SK-N-SH treated with all-trans-retinoic acid at 6 μM for 48 hours (cell line): ENCODE measurements at regions not wholly inside any gene's neighbourhood (a gene's known extent, or its start where the extent isn't known, plus 50 kb on each side); places are given as distances from the start of the nearest gene placed in this dataset.

ENCODE experiments used
- ATAC-seq: fragments of 200-7000 bp; cut with Tn5 transposase; 3 replicates; pipeline ENCODE4 v1.9.1; 2020; ENCODE audit warnings: mild to moderate bottlenecking, moderate library complexity
- ARNTL ChIP-seq: fragments of 450-650 bp; formaldehyde crosslinking; IDR thresholded peaks from 2 replicates; pipeline ENCODE4 v1.5.0; 2020; ENCODE audit warnings: low read depth, mild to moderate bottlenecking, moderate library complexity, borderline replicate concordance
- BACH2 ChIP-seq: fragments of 250-450 bp; sonication (Bioruptor Pico); IDR thresholded peaks from 2 replicates; pipeline ENCODE4 v1.9.0; 2021; ENCODE audit warnings: mild to moderate bottlenecking, borderline replicate concordance
- CREB5 ChIP-seq: fragments of 250-450 bp; sonication (Bioruptor Pico); IDR thresholded peaks from 2 replicates; pipeline ENCODE4 v1.5.1; 2020; ENCODE audit warnings: low read depth, mild to moderate bottlenecking, moderate library complexity
- CSDC2 ChIP-seq: fragments of 250-450 bp; sonication (Bioruptor Pico); IDR thresholded peaks from 2 replicates; pipeline ENCODE4 v1.5.0; 2020; ENCODE audit warnings: mild to moderate bottlenecking, moderate library complexity
- CSRNP3 ChIP-seq: fragments of 250-450 bp; sonication (Bioruptor Pico); IDR thresholded peaks from 2 replicates; pipeline ENCODE4 v1.5.1; 2021; ENCODE audit warnings: mild to moderate bottlenecking, moderate library complexity
- ESRRG ChIP-seq: fragments of 250-450 bp; sonication (Bioruptor Pico); IDR thresholded peaks from 2 replicates; pipeline ENCODE4 v1.6.1; 2021; ENCODE audit warnings: mild to moderate bottlenecking
- GLIS3 ChIP-seq: fragments of 250-450 bp; sonication (Bioruptor Pico); IDR thresholded peaks from 2 replicates; pipeline ENCODE4 v1.5.0; 2020; ENCODE audit warnings: mild to moderate bottlenecking, moderate library complexity
- ISL1 ChIP-seq: fragments of 250-450 bp; sonication (Bioruptor Pico); IDR thresholded peaks from 2 replicates; pipeline ENCODE4 v2.1.2; 2022; ENCODE audit warnings: mild to moderate bottlenecking, moderate library complexity
- OSR1 ChIP-seq: fragments of 250-450 bp; sonication (Bioruptor Pico); IDR thresholded peaks from 2 replicates; pipeline ENCODE4 v1.8.0; 2022; ENCODE audit warnings: moderate library complexity, mild to moderate bottlenecking, inconsistent platforms
- PPARA ChIP-seq: fragments of 250-450 bp; sonication (Bioruptor Pico); IDR thresholded peaks from 2 replicates; pipeline ENCODE4 v1.5.0; 2020; ENCODE audit warnings: mild to moderate bottlenecking, borderline replicate concordance
- TCF4 ChIP-seq: fragments of 250-450 bp; sonication (Bioruptor Pico); IDR thresholded peaks from 2 replicates; pipeline ENCODE4 v1.8.0; 2021; ENCODE audit warnings: mild to moderate bottlenecking, moderate library complexity, borderline replicate concordance
- TOX ChIP-seq: fragments of 250-450 bp; sonication (Bioruptor Pico); IDR thresholded peaks from 2 replicates; pipeline ENCODE4 v1.8.0; 2021; ENCODE audit warnings: mild to moderate bottlenecking, moderate library complexity, borderline replicate concordance
- ZC3H10 ChIP-seq: fragments of 250-450 bp; sonication (Bioruptor Pico); IDR thresholded peaks from 2 replicates; pipeline ENCODE4 v1.5.1; 2021; ENCODE audit warnings: mild to moderate bottlenecking, moderate library complexity
- ZFP3 ChIP-seq: fragments of 250-450 bp; sonication (Bioruptor Pico); IDR thresholded peaks from 2 replicates; pipeline ENCODE4 v1.5.0; 2020; ENCODE audit warnings: mild to moderate bottlenecking, moderate library complexity
- ZFP30 ChIP-seq: fragments of 450-650 bp; formaldehyde crosslinking; IDR thresholded peaks from 2 replicates; pipeline ENCODE4 v1.5.0; 2022; ENCODE audit warnings: mild to moderate bottlenecking, moderate library complexity
- ZNF565 ChIP-seq: fragments of 450-650 bp; formaldehyde crosslinking; conservative IDR thresholded peaks from 2 replicates; pipeline ENCODE4 v1.5.0; 2020; ENCODE audit warnings: low read depth, mild to moderate bottlenecking, moderate library complexity
- ZNF70 ChIP-seq: fragments of 450-650 bp; formaldehyde crosslinking; IDR thresholded peaks from 2 replicates; pipeline ENCODE4 v1.5.0; 2020; ENCODE audit warnings: mild to moderate bottlenecking, moderate library complexity
- ZNF8 ChIP-seq: fragments of 450-650 bp; formaldehyde crosslinking; IDR thresholded peaks from 2 replicates; pipeline ENCODE4 v1.5.0; 2020; ENCODE audit warnings: mild to moderate bottlenecking, moderate library complexity
- TF ChIP-seq, protein P1 (sequence below): fragments of 250-450 bp; sonication (Bioruptor Pico); IDR thresholded peaks from 2 replicates; pipeline ENCODE4 v1.8.0; 2021; ENCODE audit warnings: low read depth, mild to moderate bottlenecking, moderate library complexity, borderline replicate concordance
- TF ChIP-seq, protein P2 (sequence below): fragments of 250-450 bp; sonication (Bioruptor Pico); IDR thresholded peaks from 2 replicates; pipeline ENCODE4 v1.8.0; 2020; ENCODE audit warnings: mild to moderate bottlenecking, moderate library complexity, borderline replicate concordance

DNA sequence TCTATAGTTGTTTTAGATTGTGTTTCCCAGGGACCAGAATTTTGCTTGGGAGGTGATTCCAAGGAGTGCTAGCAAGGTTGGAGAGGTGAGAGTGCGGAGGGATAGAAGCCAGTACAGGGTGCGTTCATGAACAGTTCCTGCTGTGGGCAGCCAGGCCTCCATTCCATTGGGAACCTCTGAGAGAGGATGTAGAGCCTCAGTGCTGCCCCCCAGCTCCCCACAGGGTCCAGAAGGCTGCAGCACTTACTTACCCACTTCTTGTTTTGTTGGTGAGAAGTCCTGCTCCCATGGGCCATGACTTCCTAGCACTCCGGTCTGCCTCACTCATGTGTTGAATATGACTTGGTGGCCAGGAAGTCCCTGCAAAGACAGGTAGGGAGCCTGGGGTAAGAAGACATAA, 128.2 kb upstream of the GAS1 start (continued):
- TF ChIP-seq CREB5 (CRISPR knock-in tag): no peak
- TF ChIP-seq, protein P1, sequence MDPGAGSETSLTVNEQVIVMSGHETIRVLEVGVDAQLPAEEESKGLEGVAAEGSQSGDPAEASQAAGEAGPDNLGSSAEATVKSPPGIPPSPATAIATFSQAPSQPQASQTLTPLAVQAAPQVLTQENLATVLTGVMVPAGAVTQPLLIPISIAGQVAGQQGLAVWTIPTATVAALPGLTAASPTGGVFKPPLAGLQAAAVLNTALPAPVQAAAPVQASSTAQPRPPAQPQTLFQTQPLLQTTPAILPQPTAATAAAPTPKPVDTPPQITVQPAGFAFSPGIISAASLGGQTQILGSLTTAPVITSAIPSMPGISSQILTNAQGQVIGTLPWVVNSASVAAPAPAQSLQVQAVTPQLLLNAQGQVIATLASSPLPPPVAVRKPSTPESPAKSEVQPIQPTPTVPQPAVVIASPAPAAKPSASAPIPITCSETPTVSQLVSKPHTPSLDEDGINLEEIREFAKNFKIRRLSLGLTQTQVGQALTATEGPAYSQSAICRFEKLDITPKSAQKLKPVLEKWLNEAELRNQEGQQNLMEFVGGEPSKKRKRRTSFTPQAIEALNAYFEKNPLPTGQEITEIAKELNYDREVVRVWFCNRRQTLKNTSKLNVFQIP (CRISPR knock-in tag): no peak
- TF ChIP-seq CSRNP3 (CRISPR knock-in tag): no peak

GRCh38 chr9:87076825-87077224, 129.5 kb upstream of the GAS1 start:
- TF ChIP-seq ZC3H10 (CRISPR knock-in tag) (no peak), ISL1 (peak; percentile 70), CSDC2 (CRISPR knock-in tag) (no peak), TCF4 (CRISPR knock-in tag) (no peak), OSR1 (no peak), ZFP3 (CRISPR knock-in tag) (no peak), ARNTL (CRISPR knock-in tag) (no peak), TOX (CRISPR knock-in tag) (peak; percentile 46; the same call in 1 of the 2 replicates)
- TF ChIP-seq, protein P2, sequence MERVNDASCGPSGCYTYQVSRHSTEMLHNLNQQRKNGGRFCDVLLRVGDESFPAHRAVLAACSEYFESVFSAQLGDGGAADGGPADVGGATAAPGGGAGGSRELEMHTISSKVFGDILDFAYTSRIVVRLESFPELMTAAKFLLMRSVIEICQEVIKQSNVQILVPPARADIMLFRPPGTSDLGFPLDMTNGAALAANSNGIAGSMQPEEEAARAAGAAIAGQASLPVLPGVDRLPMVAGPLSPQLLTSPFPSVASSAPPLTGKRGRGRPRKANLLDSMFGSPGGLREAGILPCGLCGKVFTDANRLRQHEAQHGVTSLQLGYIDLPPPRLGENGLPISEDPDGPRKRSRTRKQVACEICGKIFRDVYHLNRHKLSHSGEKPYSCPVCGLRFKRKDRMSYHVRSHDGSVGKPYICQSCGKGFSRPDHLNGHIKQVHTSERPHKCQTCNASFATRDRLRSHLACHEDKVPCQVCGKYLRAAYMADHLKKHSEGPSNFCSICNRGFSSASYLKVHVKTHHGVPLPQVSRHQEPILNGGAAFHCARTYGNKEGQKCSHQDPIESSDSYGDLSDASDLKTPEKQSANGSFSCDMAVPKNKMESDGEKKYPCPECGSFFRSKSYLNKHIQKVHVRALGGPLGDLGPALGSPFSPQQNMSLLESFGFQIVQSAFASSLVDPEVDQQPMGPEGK (CRISPR knock-in tag): no peak
- peak; percentile 7; the same call in 2 of the 3 replicates for ATAC-seq

DNA sequence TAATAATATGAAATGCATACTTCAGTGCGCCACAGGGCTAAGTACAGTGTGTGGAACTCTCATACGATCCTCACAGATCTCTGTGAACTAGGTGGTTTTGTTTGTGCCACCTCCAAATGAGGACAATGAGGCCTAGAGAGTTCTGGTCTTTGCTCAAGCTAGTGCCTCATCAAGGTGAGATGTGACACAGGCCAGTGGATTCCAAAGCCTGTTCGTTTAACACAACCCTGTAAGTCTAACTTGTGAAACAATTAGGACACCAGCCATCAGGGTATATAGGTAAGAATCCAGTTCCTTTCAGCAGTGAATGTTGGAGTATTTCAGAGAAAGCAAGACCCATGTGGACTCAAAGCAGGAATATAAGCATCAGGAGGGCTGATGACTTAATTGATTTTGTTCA, 130.7 kb upstream of the GAS1 start:
- TF ChIP-seq ZFP3 (CRISPR knock-in tag) (no peak), TCF4 (CRISPR knock-in tag) (no peak), CSRNP3 (CRISPR knock-in tag) (no peak), ZFP30 (no peak), ZC3H10 (CRISPR knock-in tag) (no peak), ISL1 (no peak), CREB5 (CRISPR knock-in tag) (no peak), BACH2 (CRISPR knock-in tag) (no peak)
- TF ChIP-seq, protein P1 (CRISPR knock-in tag): no peak
- no peak for ATAC-seq

DNA sequence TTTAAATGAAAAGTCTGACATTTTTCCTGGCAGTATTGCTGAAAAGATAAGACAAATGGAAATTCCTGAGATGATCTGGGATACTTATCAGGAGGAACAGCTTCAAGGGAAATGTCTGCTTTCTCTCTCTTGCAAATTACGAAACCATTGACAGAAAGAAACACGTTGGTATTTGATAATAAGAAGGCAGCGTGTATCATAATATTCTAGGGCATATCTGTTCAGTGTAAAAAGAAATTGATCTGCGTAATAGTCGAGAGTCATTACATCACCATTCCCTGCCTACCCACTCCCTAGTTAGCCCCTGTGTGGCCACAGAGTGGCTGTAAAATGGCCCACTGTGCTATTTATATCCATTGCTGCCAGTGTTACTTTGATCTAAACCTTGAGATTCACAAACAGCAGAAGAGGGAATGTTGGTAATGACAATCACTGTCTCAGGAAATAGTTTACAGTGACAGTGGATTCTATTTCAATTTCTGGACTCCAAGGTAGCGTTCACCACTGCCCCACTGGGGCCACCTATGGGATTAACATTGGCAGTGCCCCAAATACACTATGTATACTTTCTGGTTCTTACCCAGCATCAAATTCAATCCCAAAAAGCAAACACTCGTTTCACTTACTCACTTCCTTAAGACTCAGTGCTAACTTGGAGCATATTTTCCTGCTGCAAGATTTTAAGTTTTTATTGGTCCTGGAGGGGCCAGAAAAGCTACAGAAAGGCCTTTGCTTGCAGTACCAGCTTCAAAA, 133.4 kb upstream of the GAS1 start:
- ATAC-seq: peak; percentile 88
- TF ChIP-seq PPARA (CRISPR knock-in tag) (no peak), ZNF565 (no peak), TOX (CRISPR knock-in tag) (peak; percentile 99), ESRRG (CRISPR knock-in tag) (peak; percentile 96), GLIS3 (CRISPR knock-in tag) (peak; percentile 89; the same call in 1 of the 2 replicates), ZNF8 (0 out of 2 replicates have a peak, but pooled peaks have one; percentile 43), ZNF70 (no peak), CREB5 (CRISPR knock-in tag) (peak; percentile 97), CSRNP3 (CRISPR knock-in tag) (peak; percentile 93; the same call in 1 of the 2 replicates), BACH2 (CRISPR knock-in tag) (no peak), TCF4 (CRISPR knock-in tag) (peak; percentile 99)
